Activated B cell treated with CpG ODN at 0.5 μM for 24 hours (primary cell): ENCODE measurements at regions not wholly inside any gene's neighbourhood (a gene's known extent, or its start where the extent isn't known, plus 50 kb on each side); places are given as distances from the start of the nearest gene placed in this dataset.
"Not testable (repeated sequence)": the region's sequence is repeated elsewhere in the genome, so short reads cannot be mapped to it uniquely, and the experiment has no call there.

Experiments used
- ATAC-seq: fragments of 200-7000 bp; cut with Tn5 transposase; one replicate; pipeline ENCODE4 v1.10.0; 2021; ENCODE audit warnings: low read depth, mild to moderate bottlenecking, moderate library complexity
- CTCF ChIA-PET: fragments of 350-600 bp; sonication (Branson Sonifier 250); formaldehyde crosslinking; loops from one replicate; lab custom pipeline; 2021; ENCODE audit warnings: antibody characterized with exemption; lab: Charles Lee
- POLR2A ChIA-PET: fragments of 350-600 bp; sonication (Branson Sonifier 250); formaldehyde crosslinking; loops from one replicate; lab custom pipeline; 2021; ENCODE audit warnings: antibody characterized with exemption; lab: Charles Lee
- DNase-seq: peaks from one replicate; pipeline ENCODE4 v3.0.0; 2022
- H3K27ac Mint-ChIP-seq: one replicate; pipeline ENCODE4 v1.8.0; 2020; ENCODE audit warnings: mixed read lengths
- H3K27me3 Mint-ChIP-seq: one replicate; pipeline ENCODE4 v1.8.0; 2021; ENCODE audit warnings: mixed read lengths
- H3K36me3 Mint-ChIP-seq: one replicate; pipeline ENCODE4 v1.8.0; 2021; ENCODE audit warnings: low read depth, mixed read lengths
- H3K4me1 Mint-ChIP-seq: one replicate; pipeline ENCODE4 v1.8.0; 2021; ENCODE audit warnings: mixed read lengths
- H3K4me3 Mint-ChIP-seq: one replicate; pipeline ENCODE4 v1.8.0; 2020; ENCODE audit warnings: mild to moderate bottlenecking, mixed read lengths
- H3K9me3 Mint-ChIP-seq: one replicate; pipeline ENCODE4 v1.8.0; 2020; ENCODE audit warnings: mixed read lengths
- intact Hi-C: fragments of 100-400 bp; cut with micrococcal nuclease; formaldehyde crosslinking; loops from one replicate; pipeline ENCODE4 v1.15.1; 2024
- TF ChIP-seq, protein P1 (sequence below): fragments of 200-600 bp; IDR thresholded peaks from one replicate; pipeline ENCODE4 v1.8.0; 2022; ENCODE audit warnings: antibody characterized with exemption, mild to moderate bottlenecking

DNA sequence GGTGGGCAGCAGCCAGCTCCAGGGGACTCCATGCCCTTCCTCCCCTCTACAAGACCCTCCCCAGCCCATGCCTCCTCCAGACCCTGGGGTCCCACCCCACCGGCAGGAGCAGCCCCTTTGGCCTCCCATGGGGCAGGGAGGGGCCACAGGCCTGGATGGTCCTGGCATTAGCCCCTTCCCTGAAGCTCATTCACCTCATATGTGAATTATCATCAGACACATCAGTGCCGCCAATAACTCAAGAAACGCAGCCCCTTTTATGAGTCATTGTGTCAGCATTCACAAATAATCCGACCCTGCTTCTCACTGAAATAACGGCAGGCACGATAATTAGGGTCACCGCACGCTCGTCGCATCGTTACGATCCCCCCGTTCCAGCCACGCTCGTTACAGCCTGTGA is 124.2 kb downstream of the BRD1 start:
- no peak overlapping the region for H3K27ac Mint-ChIP-seq
- intact Hi-C loops, result no loop called here
- TF ChIP-seq, protein P1, sequence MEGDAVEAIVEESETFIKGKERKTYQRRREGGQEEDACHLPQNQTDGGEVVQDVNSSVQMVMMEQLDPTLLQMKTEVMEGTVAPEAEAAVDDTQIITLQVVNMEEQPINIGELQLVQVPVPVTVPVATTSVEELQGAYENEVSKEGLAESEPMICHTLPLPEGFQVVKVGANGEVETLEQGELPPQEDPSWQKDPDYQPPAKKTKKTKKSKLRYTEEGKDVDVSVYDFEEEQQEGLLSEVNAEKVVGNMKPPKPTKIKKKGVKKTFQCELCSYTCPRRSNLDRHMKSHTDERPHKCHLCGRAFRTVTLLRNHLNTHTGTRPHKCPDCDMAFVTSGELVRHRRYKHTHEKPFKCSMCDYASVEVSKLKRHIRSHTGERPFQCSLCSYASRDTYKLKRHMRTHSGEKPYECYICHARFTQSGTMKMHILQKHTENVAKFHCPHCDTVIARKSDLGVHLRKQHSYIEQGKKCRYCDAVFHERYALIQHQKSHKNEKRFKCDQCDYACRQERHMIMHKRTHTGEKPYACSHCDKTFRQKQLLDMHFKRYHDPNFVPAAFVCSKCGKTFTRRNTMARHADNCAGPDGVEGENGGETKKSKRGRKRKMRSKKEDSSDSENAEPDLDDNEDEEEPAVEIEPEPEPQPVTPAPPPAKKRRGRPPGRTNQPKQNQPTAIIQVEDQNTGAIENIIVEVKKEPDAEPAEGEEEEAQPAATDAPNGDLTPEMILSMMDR, result no peak

DNA sequence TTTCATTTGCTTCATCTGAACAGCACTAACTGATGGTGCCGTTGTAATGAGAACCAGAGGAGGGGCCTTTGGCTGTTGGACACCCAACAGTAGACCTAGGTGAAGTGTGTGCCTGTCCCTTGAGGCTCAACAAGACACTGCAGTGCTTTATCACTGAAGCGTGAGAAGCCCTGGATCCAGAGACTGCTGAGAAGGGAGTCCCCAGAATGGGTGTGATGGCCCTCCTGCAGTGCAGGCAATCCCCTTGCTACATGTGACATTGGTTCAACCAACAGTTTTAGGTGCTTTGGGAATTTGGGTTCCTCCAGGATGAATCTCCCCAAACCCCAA is 125.6 kb downstream of the BRD1 start:
- TF ChIP-seq, protein P1, result no peak
- Mint-ChIP-seq H3K9me3 (peaks cover 21% of the 10 kb centered on the region), H3K4me3 (no peak overlapping the region), H3K4me1 (peaks cover 4% of the 10 kb centered on the region), H3K27ac (no peak overlapping the region), H3K27me3 (peaks cover 34% of the 10 kb centered on the region), H3K36me3 (no peaks in the 10 kb centered on the region)
- ChIA-PET CTCF (no interaction called here), POLR2A (no interaction called here)
- intact Hi-C loops, result no loop called here
- ATAC-seq (no peak), DNase-seq (no peak)

More for the DNA sequence above, 124.2 kb downstream of the BRD1 start:
- peaks cover 4% of the 10 kb centered on the region for H3K4me1 Mint-ChIP-seq
- H3K36me3 Mint-ChIP-seq, result no peaks in the 10 kb centered on the region
- DNase-seq (no peak), ATAC-seq (no peak)
- POLR2A ChIA-PET, result no interaction called here
- H3K4me3 Mint-ChIP-seq, result no peak overlapping the region
- CTCF ChIA-PET, result no interaction called here
- H3K27me3 Mint-ChIP-seq, result peaks cover 41% of the 10 kb centered on the region
- peaks cover 10% of the 10 kb centered on the region for H3K9me3 Mint-ChIP-seq

DNA sequence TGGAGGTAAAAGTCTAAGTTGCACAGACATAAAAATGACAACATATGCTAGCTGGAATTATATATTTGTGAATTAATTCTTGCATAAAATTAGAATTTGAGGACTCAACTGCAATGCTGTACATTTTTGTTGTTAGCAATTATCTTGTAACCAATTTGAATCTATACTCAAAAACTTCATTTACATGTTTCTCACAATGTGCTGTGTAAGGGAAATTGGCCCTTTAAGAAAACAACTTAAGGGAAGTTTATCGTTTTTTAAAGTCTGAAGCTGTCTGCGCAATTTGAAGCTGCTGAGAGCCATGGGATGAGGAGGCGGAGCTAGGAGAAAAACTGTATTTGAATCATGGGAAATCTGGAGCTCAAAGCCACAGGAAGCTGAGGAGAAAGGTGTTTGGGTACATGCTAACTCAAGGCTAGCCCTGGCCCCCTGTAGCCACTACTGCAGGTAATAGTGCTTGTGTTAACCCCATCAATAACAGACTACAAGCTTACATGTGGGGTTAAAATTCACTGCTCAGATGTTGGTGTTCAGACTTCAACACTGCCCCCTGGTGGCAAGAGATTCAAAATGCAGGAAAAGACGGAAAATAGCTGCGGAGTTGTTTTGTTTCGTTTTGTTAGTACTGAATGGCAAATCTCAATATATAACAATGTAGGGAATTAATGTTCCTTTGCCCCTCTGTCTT is 126.1 kb downstream of the BRD1 start:
- H3K9me3 Mint-ChIP-seq, result peaks cover 24% of the 10 kb centered on the region
- no peaks in the 10 kb centered on the region for H3K36me3 Mint-ChIP-seq
- DNase-seq, result no peak
- H3K4me1 Mint-ChIP-seq, result peaks cover 4% of the 10 kb centered on the region
- H3K27ac Mint-ChIP-seq, result no peak overlapping the region
- ATAC-seq, result no peak
- no peak overlapping the region for H3K4me3 Mint-ChIP-seq
- ChIA-PET POLR2A (no interaction called here), CTCF (no interaction called here)
- intact Hi-C loops, result no loop called here
- TF ChIP-seq, protein P1, result no peak
- peaks cover 31% of the 10 kb centered on the region for H3K27me3 Mint-ChIP-seq

DNA sequence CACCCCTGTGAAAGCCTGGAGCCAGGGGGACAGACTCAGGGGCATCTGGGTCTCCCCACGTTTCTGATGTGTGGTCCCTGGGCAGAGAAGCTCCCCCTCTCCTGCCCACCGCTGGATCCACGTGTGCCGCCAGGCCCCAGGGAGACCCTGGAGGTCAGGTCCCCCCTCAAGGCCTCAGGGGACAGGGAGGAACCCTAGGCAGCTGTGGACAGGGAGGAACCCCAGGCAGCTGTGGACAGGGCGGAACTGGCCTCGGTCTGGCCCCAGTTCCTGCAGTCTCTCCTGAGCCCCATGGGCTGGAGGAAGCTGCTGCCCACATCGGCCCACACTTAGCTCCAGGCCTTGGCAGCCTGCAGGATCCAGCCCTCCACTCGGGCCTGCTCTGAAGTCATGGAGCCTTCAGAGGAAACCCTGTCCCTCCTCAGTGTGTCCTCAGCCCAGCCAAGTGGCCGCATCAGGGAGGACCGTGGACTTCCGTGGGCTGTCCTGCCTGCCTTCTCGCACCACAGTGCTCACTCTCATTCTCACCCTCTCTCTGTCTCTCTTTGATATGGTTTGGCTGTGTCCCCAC is 127.7 kb downstream of the BRD1 start:
- Mint-ChIP-seq H3K27me3 (peaks cover 21% of the 10 kb centered on the region), H3K4me1 (no peaks in the 10 kb centered on the region), H3K4me3 (no peak overlapping the region), H3K9me3 (peaks cover 26% of the 10 kb centered on the region), H3K27ac (no peak overlapping the region), H3K36me3 (no peaks in the 10 kb centered on the region)
- ATAC-seq, result no peak
- POLR2A ChIA-PET, result no interaction called here
- CTCF ChIA-PET, result no interaction called here
- no peak for DNase-seq
- TF ChIP-seq, protein P1, result no peak
- intact Hi-C loops, result no loop called here

DNA sequence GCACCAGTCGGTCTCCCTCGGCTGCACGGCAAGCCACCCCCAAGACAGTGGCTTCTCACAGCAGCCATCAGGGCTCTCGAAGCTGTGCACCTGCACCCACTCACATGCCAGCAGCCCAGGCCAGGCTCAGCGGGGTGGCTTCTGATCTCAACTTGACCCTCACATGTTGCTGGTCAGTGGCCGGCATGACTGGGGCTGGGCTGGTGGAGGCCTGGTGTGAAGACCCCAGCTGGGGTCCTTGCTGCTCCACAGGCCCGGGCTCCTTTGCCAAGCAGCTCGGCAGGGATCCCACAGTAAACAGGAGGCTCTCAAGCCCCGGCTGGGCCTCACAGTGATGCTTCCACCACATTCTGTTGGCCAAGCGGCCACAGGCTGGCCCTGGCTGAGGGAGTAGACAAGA is 128.2 kb downstream of the BRD1 start:
- no peak overlapping the region for H3K27ac Mint-ChIP-seq
- CTCF ChIA-PET, result no interaction called here
- H3K27me3 Mint-ChIP-seq, result peaks cover 21% of the 10 kb centered on the region
- peaks cover 26% of the 10 kb centered on the region for H3K9me3 Mint-ChIP-seq
- TF ChIP-seq, protein P1, result no peak
- H3K36me3 Mint-ChIP-seq, result no peaks in the 10 kb centered on the region
- no peaks in the 10 kb centered on the region for H3K4me1 Mint-ChIP-seq
- ATAC-seq (no peak), DNase-seq (no peak)
- intact Hi-C loops, result no loop called here
- POLR2A ChIA-PET, result no interaction called here
- no peak overlapping the region for H3K4me3 Mint-ChIP-seq

DNA sequence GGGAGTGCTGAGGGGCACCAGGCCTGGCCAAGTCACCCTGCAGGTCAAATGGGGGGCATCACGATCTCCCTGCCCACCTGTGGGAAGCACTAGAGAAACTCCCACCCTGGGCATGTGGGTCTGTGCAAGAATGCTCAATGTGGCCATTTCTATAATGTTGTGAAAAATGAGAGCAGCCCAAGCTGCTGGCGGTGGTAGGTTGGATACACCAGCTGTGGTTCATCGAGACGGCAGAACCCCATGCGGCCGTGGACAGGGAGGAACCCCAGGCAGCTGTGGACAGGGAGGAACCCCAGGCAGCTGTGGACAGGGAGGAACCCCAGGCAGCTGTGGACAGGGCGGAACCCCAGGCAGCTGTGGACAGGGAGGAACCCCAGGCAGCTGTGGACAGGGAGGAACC is 129.1 kb downstream of the BRD1 start:
- H3K4me1 Mint-ChIP-seq, DNase-seq, CTCF ChIA-PET, POLR2A ChIA-PET, intact Hi-C loops, H3K36me3 Mint-ChIP-seq, ATAC-seq, H3K27ac Mint-ChIP-seq, H3K4me3 Mint-ChIP-seq: not testable (repeated sequence)
- Mint-ChIP-seq H3K9me3 (peaks cover 26% of the 10 kb centered on the region), H3K27me3 (peaks cover 15% of the 10 kb centered on the region)
